Fibroblast of skin of abdomen (primary cell): ENCODE measurements at regions not wholly inside any gene's neighbourhood (a gene's known extent, or its start where the extent isn't known, plus 50 kb on each side); places are given as distances from the start of the nearest gene placed in this dataset.

ENCODE experiments used
- DNase-seq: peaks from one replicate; pipeline ENCODE4 v3.0.0-alpha.2; 2013

GRCh38 chr6:133187657-133188453 lies 53.3 kb upstream of the EYA4 start:
- DNase-seq, result peak; percentile 82

- no peak for DNase-seq
These were observed 50.2 kb upstream of the EYA4 start for GRCh38 chr6:133190912-133191311.

GRCh38 chr6:133191323-133191722 lies 49.8 kb upstream of the EYA4 start:
- no peak for DNase-seq
